BE2C (cell line): ENCODE measurements at regions not wholly inside any gene's neighbourhood (a gene's known extent, or its start where the extent isn't known, plus 50 kb on each side); places are given as distances from the start of the nearest gene placed in this dataset.
"Not testable (repeated sequence)": the region's sequence is repeated elsewhere in the genome, so short reads cannot be mapped to it uniquely, and the experiment has no call there.

Experiments
- DNase-seq: peaks from one replicate; pipeline ENCODE4 v3.0.0-alpha.2; 2020
- H3K27me3 ChIP-seq: fragments of 250-450 bp; sonication (Bioruptor Pico); 2 replicates; pipeline ENCODE4 v1.5.1; 2020; ENCODE audit warnings: mild to moderate bottlenecking
- H3K36me3 ChIP-seq: fragments of 250-450 bp; sonication (Bioruptor Pico); 2 replicates; pipeline ENCODE4 v1.5.1; 2020; ENCODE audit warnings: mild to moderate bottlenecking
- H3K4me1 ChIP-seq: fragments of 250-450 bp; sonication (Bioruptor Pico); 2 replicates; pipeline ENCODE4 v1.5.1; 2020
- H3K4me3 ChIP-seq: 2 replicates; pipeline ENCODE4 v1.5.1; 2011; ENCODE audit warnings: low read depth, low read length
- H3K9me3 ChIP-seq: fragments of 250-450 bp; sonication (Bioruptor Pico); 2 replicates; pipeline ENCODE4 v1.5.1; 2020
- TF ChIP-seq, protein P1 (sequence below): IDR thresholded peaks from 2 replicates; pipeline ENCODE4 v1.5.1; 2012; ENCODE audit warnings: mild to moderate bottlenecking, low read depth, low read length

DNA sequence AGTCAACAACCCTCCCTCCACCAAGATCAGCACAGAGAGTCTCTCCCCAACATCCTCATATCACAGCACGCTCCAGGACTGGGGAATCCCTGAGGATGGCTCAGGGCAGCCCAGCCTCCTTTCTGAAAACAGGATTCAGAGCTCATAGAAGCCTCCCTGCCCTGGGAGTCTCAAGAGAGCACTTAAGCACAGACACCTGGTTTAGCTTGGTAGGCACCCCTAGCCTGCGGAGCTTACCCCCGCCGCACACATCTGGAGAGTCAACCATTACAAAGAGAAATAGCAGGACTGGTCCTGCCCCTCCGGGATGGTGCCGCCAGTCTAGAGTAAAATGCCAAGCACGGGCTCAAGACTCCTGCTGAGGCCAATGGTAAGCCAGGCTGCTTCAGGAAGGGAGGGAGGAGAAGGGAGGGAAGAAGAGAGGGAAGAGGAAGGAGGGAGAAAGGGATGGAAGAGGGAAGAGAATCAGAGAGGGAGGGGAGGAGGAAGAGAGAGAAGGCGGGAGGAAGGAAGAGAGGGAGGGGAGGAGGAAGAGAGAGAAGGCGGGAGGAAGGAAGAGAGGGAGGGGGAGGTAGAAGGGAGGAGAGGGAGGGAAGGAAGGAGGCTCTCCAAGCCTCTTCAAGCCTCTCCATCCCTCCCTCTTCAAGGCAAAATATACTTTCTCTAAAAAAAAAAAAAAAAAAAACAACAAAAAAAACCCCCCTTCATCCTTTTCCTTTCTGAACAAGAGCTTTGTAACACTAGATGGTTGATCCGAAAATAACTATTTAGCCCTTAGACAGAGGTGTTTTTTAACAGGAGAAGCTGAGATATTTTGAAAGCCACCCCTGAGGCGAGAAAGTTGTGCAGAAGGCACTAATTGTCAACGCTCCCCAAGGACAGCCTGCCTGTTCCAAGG is 278.6 kb upstream of the TLE3 start:
- H3K9me3 ChIP-seq = no peaks in the 10 kb centered on the region
- TF ChIP-seq, protein P1, sequence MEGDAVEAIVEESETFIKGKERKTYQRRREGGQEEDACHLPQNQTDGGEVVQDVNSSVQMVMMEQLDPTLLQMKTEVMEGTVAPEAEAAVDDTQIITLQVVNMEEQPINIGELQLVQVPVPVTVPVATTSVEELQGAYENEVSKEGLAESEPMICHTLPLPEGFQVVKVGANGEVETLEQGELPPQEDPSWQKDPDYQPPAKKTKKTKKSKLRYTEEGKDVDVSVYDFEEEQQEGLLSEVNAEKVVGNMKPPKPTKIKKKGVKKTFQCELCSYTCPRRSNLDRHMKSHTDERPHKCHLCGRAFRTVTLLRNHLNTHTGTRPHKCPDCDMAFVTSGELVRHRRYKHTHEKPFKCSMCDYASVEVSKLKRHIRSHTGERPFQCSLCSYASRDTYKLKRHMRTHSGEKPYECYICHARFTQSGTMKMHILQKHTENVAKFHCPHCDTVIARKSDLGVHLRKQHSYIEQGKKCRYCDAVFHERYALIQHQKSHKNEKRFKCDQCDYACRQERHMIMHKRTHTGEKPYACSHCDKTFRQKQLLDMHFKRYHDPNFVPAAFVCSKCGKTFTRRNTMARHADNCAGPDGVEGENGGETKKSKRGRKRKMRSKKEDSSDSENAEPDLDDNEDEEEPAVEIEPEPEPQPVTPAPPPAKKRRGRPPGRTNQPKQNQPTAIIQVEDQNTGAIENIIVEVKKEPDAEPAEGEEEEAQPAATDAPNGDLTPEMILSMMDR = no peak
- H3K4me3 ChIP-seq = peak overlapping the region; percentile 33
- peaks cover 42% of the 10 kb centered on the region for H3K4me1 ChIP-seq
- no peaks in the 10 kb centered on the region for H3K27me3 ChIP-seq
- no peaks in the 10 kb centered on the region for H3K36me3 ChIP-seq
- DNase-seq = peak; percentile 57

DNA sequence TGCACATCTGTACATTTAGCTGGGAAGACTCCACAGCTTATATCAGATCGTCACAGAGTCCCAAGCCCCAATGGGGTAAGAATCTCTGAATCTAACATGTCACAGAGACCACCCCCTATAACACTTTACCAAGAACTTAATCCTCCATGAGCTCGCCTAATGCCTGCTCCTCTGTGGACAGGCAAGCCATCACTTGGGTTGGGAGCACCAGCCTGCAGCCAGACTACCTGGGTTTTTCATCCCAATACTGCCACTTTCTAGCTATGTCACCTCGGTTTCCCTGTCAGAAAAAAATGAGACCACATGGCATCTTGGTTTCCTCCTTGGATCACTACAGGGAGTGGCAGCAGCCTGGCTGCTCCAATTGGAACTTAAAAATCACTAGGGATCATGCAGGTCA is 277.9 kb upstream of the TLE3 start:
- TF ChIP-seq, protein P1 = no peak

DNA sequence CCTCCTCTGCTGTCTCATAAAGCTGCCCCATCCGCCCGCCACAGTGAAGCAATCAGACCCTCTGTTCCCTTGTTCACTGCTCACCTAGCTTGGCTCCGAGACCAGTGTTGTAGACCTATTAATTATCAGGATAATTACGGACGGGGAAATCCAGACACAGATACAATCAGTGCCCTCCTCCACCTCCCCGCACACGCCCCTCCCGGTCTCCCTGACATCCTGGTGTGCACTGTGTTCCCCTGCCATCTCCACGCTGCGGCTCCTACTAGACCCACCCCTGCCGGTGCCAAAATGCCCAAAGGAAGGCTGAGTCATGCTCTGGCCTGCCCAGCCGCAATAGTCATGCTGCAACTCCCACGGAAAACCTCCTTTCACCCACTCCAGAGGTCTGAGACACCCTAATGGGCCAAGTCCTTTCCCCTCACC is 277.3 kb upstream of the TLE3 start:
- TF ChIP-seq, protein P1 = no peak
- peaks cover 42% of the 10 kb centered on the region for H3K4me1 ChIP-seq
- DNase-seq = peak; percentile 84
- H3K36me3 ChIP-seq = no peaks in the 10 kb centered on the region
- H3K9me3 ChIP-seq = no peaks in the 10 kb centered on the region
- peak overlapping the region; percentile 21; the same call in 1 of the 2 replicates for H3K4me3 ChIP-seq
- H3K27me3 ChIP-seq = no peaks in the 10 kb centered on the region

More for the DNA sequence above, 277.9 kb upstream of the TLE3 start:
- Histone ChIP-seq H3K4me1 (peaks cover 42% of the 10 kb centered on the region), H3K4me3 (peak overlapping the region; percentile 33), H3K9me3 (no peaks in the 10 kb centered on the region), H3K36me3 (no peaks in the 10 kb centered on the region), H3K27me3 (no peaks in the 10 kb centered on the region)
- DNase-seq = no peak

DNA sequence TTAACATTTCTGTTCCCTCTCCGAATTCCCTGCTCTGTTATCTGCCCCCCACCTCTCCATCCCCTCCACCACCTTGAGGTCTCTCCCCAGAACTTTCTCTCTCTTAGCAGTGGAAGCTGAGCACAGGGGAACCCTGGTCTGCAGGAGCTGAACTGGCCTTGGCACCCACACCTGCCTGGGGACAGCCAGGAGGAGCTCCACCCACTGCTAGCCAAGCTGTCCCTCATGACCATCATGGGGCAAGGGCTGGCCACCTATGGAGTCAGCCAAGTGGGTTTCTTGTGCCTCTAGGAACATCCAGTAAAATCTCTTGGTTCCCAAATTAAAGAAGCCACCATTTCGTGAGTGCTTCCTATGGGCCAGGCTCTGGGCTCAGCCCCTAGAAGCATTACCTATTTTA is 276.4 kb upstream of the TLE3 start:
- no peaks in the 10 kb centered on the region for H3K9me3 ChIP-seq
- DNase-seq = no peak
- peaks cover 42% of the 10 kb centered on the region for H3K4me1 ChIP-seq
- H3K36me3 ChIP-seq = no peaks in the 10 kb centered on the region
- no peaks in the 10 kb centered on the region for H3K27me3 ChIP-seq
- TF ChIP-seq, protein P1 = no peak
- H3K4me3 ChIP-seq = no peak overlapping the region

DNA sequence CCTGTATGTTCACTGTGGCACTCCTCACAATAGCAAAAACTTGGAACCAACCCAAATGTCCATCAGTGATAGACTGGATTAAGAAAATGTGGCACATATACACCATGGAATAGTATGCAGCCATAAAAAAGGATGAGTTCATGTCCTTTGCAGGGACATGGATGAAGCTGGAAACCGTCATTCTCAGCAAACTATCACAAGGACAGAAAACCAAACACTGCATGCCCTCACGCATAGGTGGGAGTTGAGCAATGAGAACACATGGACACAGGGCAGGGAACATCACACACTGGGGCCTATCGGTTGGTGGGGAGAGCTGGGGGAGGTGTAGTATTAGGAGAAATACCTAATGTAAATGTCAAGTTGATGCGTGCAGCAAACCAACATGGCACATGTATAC is 275.7 kb upstream of the TLE3 start:
- H3K27me3 ChIP-seq, DNase-seq, H3K4me3 ChIP-seq, H3K9me3 ChIP-seq, H3K36me3 ChIP-seq: not testable (repeated sequence)
- H3K4me1 ChIP-seq = peaks cover 38% of the 10 kb centered on the region

DNA sequence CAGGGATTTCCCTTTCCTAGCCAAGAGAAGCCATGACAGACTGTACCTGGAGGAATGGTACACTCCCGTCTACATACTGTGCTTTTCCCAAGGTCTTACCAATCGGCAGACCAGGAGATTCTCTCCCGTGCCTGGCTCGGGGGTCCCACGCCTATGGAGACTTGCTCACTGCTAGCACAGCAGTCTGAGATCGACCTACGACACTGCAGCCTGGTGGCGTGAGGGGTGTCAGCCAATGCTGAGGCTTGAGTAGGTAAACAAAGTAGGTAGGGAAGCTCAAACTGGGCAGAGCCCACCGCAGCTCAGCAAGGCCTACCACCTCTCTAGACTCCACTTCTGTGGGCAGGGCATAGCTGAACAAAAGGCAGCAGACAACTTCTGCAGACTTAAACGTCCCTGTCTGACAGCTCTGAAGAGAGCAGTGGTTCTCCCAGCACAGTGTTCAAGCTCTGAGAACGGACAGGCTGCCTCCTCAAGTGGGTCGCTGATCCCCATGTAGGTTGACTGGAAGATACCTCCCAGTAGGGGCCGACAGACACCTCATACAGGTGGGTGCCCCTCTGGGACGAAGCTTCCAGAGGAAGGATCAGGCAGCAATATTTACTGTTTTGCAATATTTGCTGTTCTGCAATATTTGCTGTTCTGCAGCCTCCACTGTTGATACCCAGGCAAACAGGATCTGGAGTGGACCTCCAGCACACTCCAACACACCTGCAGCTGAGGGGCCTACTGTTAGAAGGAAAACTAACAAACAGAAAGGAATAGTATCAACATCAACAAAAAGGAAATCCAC is 270.4 kb upstream of the TLE3 start:
- H3K4me1 ChIP-seq, H3K9me3 ChIP-seq, DNase-seq: not testable (repeated sequence)

DNA sequence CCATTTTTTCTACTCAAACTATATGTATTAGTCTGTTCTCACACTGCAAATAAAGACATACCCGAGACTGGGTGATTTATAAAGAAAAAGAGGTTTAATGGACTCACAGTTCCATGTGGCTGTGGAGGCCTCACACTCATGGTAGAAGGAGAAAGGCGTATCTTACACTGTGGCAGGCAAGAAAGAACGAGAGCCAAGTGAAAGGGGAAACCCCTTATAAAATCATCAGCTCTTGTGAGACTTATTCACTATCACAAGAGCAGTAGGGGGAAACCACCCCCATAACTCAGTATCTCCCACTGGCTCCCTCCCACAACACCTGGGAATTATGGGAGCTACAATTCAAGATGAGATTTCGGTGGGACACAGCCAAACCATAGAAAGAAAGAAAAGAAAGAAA is 266.3 kb upstream of the TLE3 start:
- H3K4me3 ChIP-seq, H3K9me3 ChIP-seq, H3K36me3 ChIP-seq, H3K27me3 ChIP-seq, DNase-seq: not testable (repeated sequence)
- H3K4me1 ChIP-seq = peaks cover 13% of the 10 kb centered on the region

More for the DNA sequence above, 270.4 kb upstream of the TLE3 start:
- not testable (repeated sequence) for H3K36me3 ChIP-seq, H3K27me3 ChIP-seq, H3K4me3 ChIP-seq
